ENCODE measurements at regions not wholly inside any gene's neighbourhood (a gene's known extent, or its start where the extent isn't known, plus 50 kb on each side); places are given as distances from the start of the nearest gene placed in this dataset.

- no peak for DNase-seq (ENCODE audit: low read depth)
Measured at GRCh38 chr5:125381290-125381689, 634.9 kb upstream of the ZNF608 start.

GRCh38 chr5:125384071-125384470, 637.6 kb upstream of the ZNF608 start:
- no peak for DNase-seq (ENCODE audit: low read depth)

GRCh38 chr5:125390326-125390725, 643.9 kb upstream of the ZNF608 start:
- no peak for DNase-seq (ENCODE audit: low read depth)

- DNase-seq (ENCODE audit: low read depth): no peak
Measured at GRCh38 chr5:125393221-125393815, 646.9 kb upstream of the ZNF608 start.

- no peak for DNase-seq (ENCODE audit: low read depth)
Measured at GRCh38 chr5:125394661-125395280, 648.3 kb upstream of the ZNF608 start.

- DNase-seq (ENCODE audit: low read depth): no peak
Measured at GRCh38 chr5:125396462-125396861, 650.0 kb upstream of the ZNF608 start.

GRCh38 chr5:125398466-125398865, 652.0 kb upstream of the ZNF608 start:
- DNase-seq (ENCODE audit: low read depth): no peak

- no peak for DNase-seq (ENCODE audit: low read depth)
Measured at GRCh38 chr5:125399885-125400284, 653.4 kb upstream of the ZNF608 start.

- no peak for DNase-seq (ENCODE audit: low read depth)
Measured at GRCh38 chr5:125401724-125402622, 655.5 kb upstream of the ZNF608 start.

- DNase-seq (ENCODE audit: low read depth): no peak
Measured at GRCh38 chr5:125402787-125403186, 656.3 kb upstream of the ZNF608 start.

GRCh38 chr5:125404056-125404455, 657.6 kb upstream of the ZNF608 start:
- no peak for DNase-seq (ENCODE audit: low read depth)

GRCh38 chr5:125408448-125409233, 662.2 kb upstream of the ZNF608 start:
- DNase-seq (ENCODE audit: low read depth): peak; percentile 88

- no peak for DNase-seq (ENCODE audit: low read depth)
Measured at GRCh38 chr5:125409234-125409860, 662.9 kb upstream of the ZNF608 start.

GRCh38 chr5:125409861-125410536, 663.6 kb upstream of the ZNF608 start:
- DNase-seq (ENCODE audit: low read depth): no peak

- peak; percentile 38 for DNase-seq (ENCODE audit: low read depth)
Measured at GRCh38 chr5:125410537-125411070, 664.2 kb upstream of the ZNF608 start.

- DNase-seq (ENCODE audit: low read depth): no peak
Measured at GRCh38 chr5:125411071-125411743, 664.8 kb upstream of the ZNF608 start.

- DNase-seq (ENCODE audit: low read depth): no peak
Measured at GRCh38 chr5:125411744-125412560, 665.5 kb upstream of the ZNF608 start.

GRCh38 chr5:125412561-125413495, 666.4 kb upstream of the ZNF608 start:
- peak; percentile 76 for DNase-seq (ENCODE audit: low read depth)
